Panc1 (cell line): ENCODE measurements at regions not wholly inside any gene's neighbourhood (a gene's known extent, or its start where the extent isn't known, plus 50 kb on each side); places are given as distances from the start of the nearest gene placed in this dataset.

Experiments used
- ATAC-seq: fragments of 200-7000 bp; cut with Tn5 transposase; 2 replicates; pipeline ENCODE4 v1.9.1; 2020; ENCODE audit warnings: mild to moderate bottlenecking, moderate library complexity
- BruUV-seq: library from RNA; stranded (reverse); fragments of 400-500 nt; replicated peaks from 2 replicates; lab custom pipeline; 2021; lab: Mats Ljungman, UMichigan
- CTCF ChIA-PET: fragments of 300-600 bp; sonication (Branson Sonifier 250); formaldehyde crosslinking; loops from one replicate; lab custom pipeline; 2022; ENCODE audit warnings: antibody characterized with exemption; lab: Charles Lee
- POLR2A ChIA-PET: fragments of 300-600 bp; sonication (Branson Sonifier 250); formaldehyde crosslinking; loops from one replicate; lab custom pipeline; 2022; ENCODE audit warnings: antibody characterized with exemption; lab: Charles Lee
- DNase-seq: peaks from one replicate; pipeline ENCODE4 v3.0.0-alpha.2; 2010; ENCODE audit warnings: low read depth, low spot score
- H3K27ac ChIP-seq: 2 replicates; pipeline ENCODE4 v1.5.1; 2011; ENCODE audit warnings: mild to moderate bottlenecking, low read length, inconsistent platforms
- H3K27me3 ChIP-seq: fragments of 200-500 bp; sonication (Bioruptor generic); 2 replicates; pipeline ENCODE4 v1.6.0; 2014; ENCODE audit warnings: low read length, inconsistent platforms; ENCODE audit not compliant: control insufficient read depth, insufficient read depth
- H3K36me3 ChIP-seq: fragments of 200-500 bp; sonication (Bioruptor generic); 2 replicates; pipeline ENCODE4 v1.5.1; 2014; ENCODE audit warnings: inconsistent platforms, mild to moderate bottlenecking, low read length, moderate library complexity; ENCODE audit not compliant: control insufficient read depth, insufficient read depth
- H3K4me1 ChIP-seq: 2 replicates; pipeline ENCODE4 v1.5.1; 2011; ENCODE audit warnings: inconsistent platforms, mild to moderate bottlenecking, low read length, moderate library complexity; ENCODE audit not compliant: control insufficient read depth, insufficient read depth
- H3K4me3 ChIP-seq, 2 experiments: 2 replicates each; pipeline ENCODE4 v1.5.1; 2011 to 2012; ENCODE audit warnings: low read depth in 2 of 2, low read length in 2 of 2, mild to moderate bottlenecking in 2 of 2, inconsistent platforms in 1 of 2, moderate library complexity in 1 of 2
- H3K9me3 ChIP-seq: fragments of 200-500 bp; sonication (Bioruptor generic); 2 replicates; pipeline ENCODE4 v1.5.1; 2014; ENCODE audit warnings: low read depth, mild to moderate bottlenecking, inconsistent platforms, low read length, moderate library complexity; ENCODE audit not compliant: control insufficient read depth, insufficient read depth
- POLR2AphosphoS5 ChIP-seq: IDR thresholded peaks from 2 replicates; pipeline ENCODE4 v1.6.1; 2012; ENCODE audit warnings: mild to moderate bottlenecking, low read depth, low read length, moderate library complexity
- SIN3A ChIP-seq: IDR thresholded peaks from 2 replicates; pipeline ENCODE4 v1.6.1; 2012; ENCODE audit warnings: low read depth, mild to moderate bottlenecking, low read length, moderate library complexity, borderline replicate concordance; ENCODE audit not compliant: insufficient read depth
- TCF7L2 ChIP-seq: IDR thresholded peaks from 2 replicates; pipeline ENCODE4 v1.6.1; 2011; ENCODE audit warnings: mild to moderate bottlenecking, low read depth, low read length, inconsistent platforms
- in situ Hi-C: cut with HindIII; loops from 2 replicates; pipeline ENCODE4 v1.10.0; 2016; ENCODE audit warnings: low sequenced_read_pairs, low pct_unique_long_range_greater_than_20kb
- intact Hi-C: fragments of 100-400 bp; cut with micrococcal nuclease; formaldehyde crosslinking; loops from one replicate; pipeline ENCODE4 v1.10.0; 2022; ENCODE audit not compliant: unreplicated experiment
- TF ChIP-seq, protein P1 (sequence below), 2 experiments: IDR thresholded peaks; 2 replicates each; pipeline ENCODE4 v1.6.1; 2011 to 2012; ENCODE audit warnings: low read depth in 2 of 2, control low read depth in 1 of 2, low read length in 1 of 2, mild to moderate bottlenecking in 1 of 2, moderate library complexity in 1 of 2; ENCODE audit not compliant: insufficient read depth in 1 of 2
- TF ChIP-seq, protein P2 (sequence below): fragments of 450-650 bp; IDR thresholded peaks from 2 replicates; pipeline ENCODE4 v1.5.1; 2017; ENCODE audit warnings: mild to moderate bottlenecking

DNA sequence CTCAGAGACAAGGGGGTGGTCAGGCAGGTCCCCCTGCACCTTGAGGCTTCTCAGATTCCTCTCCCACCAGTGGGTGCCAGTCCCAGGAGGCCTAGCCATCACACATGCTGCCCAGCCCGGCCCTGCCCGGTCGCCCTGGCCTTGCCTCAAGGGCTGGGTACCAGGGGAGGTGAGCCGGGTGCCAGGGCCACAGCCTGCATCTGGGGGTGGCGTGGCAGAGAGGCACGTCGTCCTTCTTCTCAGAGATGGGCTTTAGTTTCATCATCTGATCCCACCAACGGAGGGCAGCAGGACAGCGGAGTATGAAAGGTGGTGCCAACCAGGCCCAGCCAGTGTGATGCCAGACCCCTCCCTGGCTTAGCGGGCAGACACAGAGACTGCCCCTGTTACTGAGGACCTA, 161.7 kb downstream of the TFCP2L1 start:
- Histone ChIP-seq H3K27ac (no peak overlapping the region), H3K27me3 (peaks cover 5% of the 10 kb centered on the region; the same call in 1 of the 2 replicates), H3K9me3 (no peaks in the 10 kb centered on the region), H3K4me1 (no peaks in the 10 kb centered on the region), H3K4me3 (no peak overlapping the region), H3K36me3 (no peaks in the 10 kb centered on the region)
- no TSS peak for BruUV-seq
- TF ChIP-seq SIN3A, result no peak
- TF ChIP-seq, protein P1, sequence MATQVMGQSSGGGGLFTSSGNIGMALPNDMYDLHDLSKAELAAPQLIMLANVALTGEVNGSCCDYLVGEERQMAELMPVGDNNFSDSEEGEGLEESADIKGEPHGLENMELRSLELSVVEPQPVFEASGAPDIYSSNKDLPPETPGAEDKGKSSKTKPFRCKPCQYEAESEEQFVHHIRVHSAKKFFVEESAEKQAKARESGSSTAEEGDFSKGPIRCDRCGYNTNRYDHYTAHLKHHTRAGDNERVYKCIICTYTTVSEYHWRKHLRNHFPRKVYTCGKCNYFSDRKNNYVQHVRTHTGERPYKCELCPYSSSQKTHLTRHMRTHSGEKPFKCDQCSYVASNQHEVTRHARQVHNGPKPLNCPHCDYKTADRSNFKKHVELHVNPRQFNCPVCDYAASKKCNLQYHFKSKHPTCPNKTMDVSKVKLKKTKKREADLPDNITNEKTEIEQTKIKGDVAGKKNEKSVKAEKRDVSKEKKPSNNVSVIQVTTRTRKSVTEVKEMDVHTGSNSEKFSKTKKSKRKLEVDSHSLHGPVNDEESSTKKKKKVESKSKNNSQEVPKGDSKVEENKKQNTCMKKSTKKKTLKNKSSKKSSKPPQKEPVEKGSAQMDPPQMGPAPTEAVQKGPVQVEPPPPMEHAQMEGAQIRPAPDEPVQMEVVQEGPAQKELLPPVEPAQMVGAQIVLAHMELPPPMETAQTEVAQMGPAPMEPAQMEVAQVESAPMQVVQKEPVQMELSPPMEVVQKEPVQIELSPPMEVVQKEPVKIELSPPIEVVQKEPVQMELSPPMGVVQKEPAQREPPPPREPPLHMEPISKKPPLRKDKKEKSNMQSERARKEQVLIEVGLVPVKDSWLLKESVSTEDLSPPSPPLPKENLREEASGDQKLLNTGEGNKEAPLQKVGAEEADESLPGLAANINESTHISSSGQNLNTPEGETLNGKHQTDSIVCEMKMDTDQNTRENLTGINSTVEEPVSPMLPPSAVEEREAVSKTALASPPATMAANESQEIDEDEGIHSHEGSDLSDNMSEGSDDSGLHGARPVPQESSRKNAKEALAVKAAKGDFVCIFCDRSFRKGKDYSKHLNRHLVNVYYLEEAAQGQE (IDR thresholded peaks at IDR 0.05; ENCODE audit: insufficient read depth in 1 of 2, low read depth in 2 of 2, low read length in 1 of 2), result no peak
- TF ChIP-seq, protein P2, sequence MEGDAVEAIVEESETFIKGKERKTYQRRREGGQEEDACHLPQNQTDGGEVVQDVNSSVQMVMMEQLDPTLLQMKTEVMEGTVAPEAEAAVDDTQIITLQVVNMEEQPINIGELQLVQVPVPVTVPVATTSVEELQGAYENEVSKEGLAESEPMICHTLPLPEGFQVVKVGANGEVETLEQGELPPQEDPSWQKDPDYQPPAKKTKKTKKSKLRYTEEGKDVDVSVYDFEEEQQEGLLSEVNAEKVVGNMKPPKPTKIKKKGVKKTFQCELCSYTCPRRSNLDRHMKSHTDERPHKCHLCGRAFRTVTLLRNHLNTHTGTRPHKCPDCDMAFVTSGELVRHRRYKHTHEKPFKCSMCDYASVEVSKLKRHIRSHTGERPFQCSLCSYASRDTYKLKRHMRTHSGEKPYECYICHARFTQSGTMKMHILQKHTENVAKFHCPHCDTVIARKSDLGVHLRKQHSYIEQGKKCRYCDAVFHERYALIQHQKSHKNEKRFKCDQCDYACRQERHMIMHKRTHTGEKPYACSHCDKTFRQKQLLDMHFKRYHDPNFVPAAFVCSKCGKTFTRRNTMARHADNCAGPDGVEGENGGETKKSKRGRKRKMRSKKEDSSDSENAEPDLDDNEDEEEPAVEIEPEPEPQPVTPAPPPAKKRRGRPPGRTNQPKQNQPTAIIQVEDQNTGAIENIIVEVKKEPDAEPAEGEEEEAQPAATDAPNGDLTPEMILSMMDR, result no peak
- TF ChIP-seq POLR2AphosphoS5, result no peak
- no peak for TF ChIP-seq TCF7L2
- in situ Hi-C loops, result no loop called here
- ATAC-seq (no peak), DNase-seq (no peak)
- intact Hi-C loops, result no loop called here
- CTCF ChIA-PET, result no interaction called here
- POLR2A ChIA-PET, result no interaction called here

DNA sequence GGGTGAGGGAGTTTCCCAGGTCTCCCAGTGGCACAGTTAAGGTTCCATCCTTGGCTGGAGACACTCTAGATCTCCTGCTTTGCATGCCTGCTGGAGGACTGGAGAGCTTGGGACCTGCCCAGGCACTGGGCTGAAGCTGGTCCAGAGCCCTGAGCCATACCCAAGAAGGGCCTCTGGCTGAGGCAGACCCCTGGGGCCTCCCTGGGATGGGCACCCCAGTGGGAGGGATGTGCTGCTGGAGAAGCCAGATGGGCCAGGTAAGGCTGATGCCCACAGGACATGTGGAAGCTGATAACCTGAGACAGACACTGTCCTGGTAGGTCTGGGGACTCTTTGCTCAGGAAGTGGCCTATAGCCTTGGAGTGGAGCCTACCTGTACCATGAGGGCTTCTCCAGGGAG, 160.7 kb downstream of the TFCP2L1 start:
- CTCF ChIA-PET, result no interaction called here

More for the DNA sequence above, 160.7 kb downstream of the TFCP2L1 start:
- TF ChIP-seq POLR2AphosphoS5 (no peak), TCF7L2 (no peak), SIN3A (no peak)
- TF ChIP-seq, protein P2, result no peak
- TF ChIP-seq, protein P1 (IDR thresholded peaks at IDR 0.05; ENCODE audit: insufficient read depth in 1 of 2, low read depth in 2 of 2, low read length in 1 of 2), result no peak
- no TSS peak for BruUV-seq
- DNase-seq (no peak), ATAC-seq (0 out of 2 replicates have a peak, but pooled peaks have one; percentile 39)
- no peaks in the 10 kb centered on the region for H3K4me1 ChIP-seq
- intact Hi-C loops, result no loop called here
- H3K4me3 ChIP-seq, result no peak overlapping the region
- no peak overlapping the region for H3K27ac ChIP-seq
- no peaks in the 10 kb centered on the region for H3K9me3 ChIP-seq
- in situ Hi-C loops, result no loop called here
- H3K36me3 ChIP-seq, result no peaks in the 10 kb centered on the region
- POLR2A ChIA-PET, result no interaction called here
- peaks cover 5% of the 10 kb centered on the region; the same call in 1 of the 2 replicates for H3K27me3 ChIP-seq
